H9 (cell line): ENCODE measurements at regions not wholly inside any gene's neighbourhood (a gene's known extent, or its start where the extent isn't known, plus 50 kb on each side); places are given as distances from the start of the nearest gene placed in this dataset.

Experiments used
- DNase-seq: peaks from one replicate; pipeline ENCODE4 v3.0.0-alpha.2; 2017
- H2AFZ ChIP-seq: one replicate; pipeline ENCODE4 v1.6.1; 2013; ENCODE audit warnings: mild to moderate bottlenecking, low read length, control low read depth, moderate library complexity
- H2AK5ac ChIP-seq: 2 replicates; pipeline ENCODE4 v1.6.1; 2013; ENCODE audit warnings: low read length, control low read depth, mixed read lengths; ENCODE audit not compliant: insufficient read length
- H2BK120ac ChIP-seq: one replicate; pipeline ENCODE4 v1.6.1; 2013; ENCODE audit warnings: low read depth, mild to moderate bottlenecking, low read length, control low read depth, inconsistent platforms; ENCODE audit not compliant: poor library complexity, severe bottlenecking
- H2BK12ac ChIP-seq: 2 replicates; pipeline ENCODE4 v1.6.1; 2013; ENCODE audit warnings: low read length, control low read depth, mixed read lengths, low read depth; ENCODE audit not compliant: insufficient read length
- H2BK15ac ChIP-seq: 2 replicates; pipeline ENCODE4 v1.6.1; 2013; ENCODE audit warnings: low read depth, low read length, control low read depth
- H2BK20ac ChIP-seq: one replicate; pipeline ENCODE4 v1.6.1; 2013; ENCODE audit warnings: low read depth, mild to moderate bottlenecking, low read length, control low read depth, inconsistent platforms; ENCODE audit not compliant: poor library complexity, severe bottlenecking
- H2BK5ac ChIP-seq: 2 replicates; pipeline ENCODE4 v1.6.1; 2013; ENCODE audit warnings: low read length, control low read depth, mixed read lengths; ENCODE audit not compliant: insufficient read length
- H3K14ac ChIP-seq: 2 replicates; pipeline ENCODE4 v1.6.1; 2013; ENCODE audit warnings: low read length, control low read depth; ENCODE audit not compliant: insufficient read depth
- H3K18ac ChIP-seq: 2 replicates; pipeline ENCODE4 v1.6.1; 2013; ENCODE audit warnings: low read depth, mild to moderate bottlenecking, mixed read lengths, low read length, control low read depth; ENCODE audit not compliant: insufficient read length
- H3K23ac ChIP-seq: 2 replicates; pipeline ENCODE4 v1.6.1; 2013; ENCODE audit warnings: low read length, control low read depth, mixed read lengths, low read depth; ENCODE audit not compliant: insufficient read length
- H3K23me2 ChIP-seq: 2 replicates; pipeline ENCODE4 v1.6.1; 2013; ENCODE audit warnings: low read depth, mild to moderate bottlenecking, mixed read lengths, low read length, control low read depth; ENCODE audit not compliant: insufficient read length, poor library complexity, severe bottlenecking
- H3K27ac ChIP-seq: 2 replicates; pipeline ENCODE4 v1.5.1; 2013; ENCODE audit warnings: low read length, control low read depth, mixed read lengths, low read depth; ENCODE audit not compliant: insufficient read length
- H3K27me3 ChIP-seq: 2 replicates; pipeline ENCODE4 v1.6.1; 2013; ENCODE audit warnings: low read length, control low read depth, inconsistent platforms; ENCODE audit not compliant: insufficient read depth
- H3K4ac ChIP-seq: 2 replicates; pipeline ENCODE4 v1.6.1; 2013; ENCODE audit warnings: low read depth, mild to moderate bottlenecking, control low read depth, inconsistent platforms, low read length, moderate library complexity
- H3K4me1 ChIP-seq: 2 replicates; pipeline ENCODE4 v1.6.1; 2013; ENCODE audit warnings: low read length, control low read depth, inconsistent platforms; ENCODE audit not compliant: insufficient read depth
- H3K4me2 ChIP-seq: 2 replicates; pipeline ENCODE4 v1.6.1; 2013; ENCODE audit warnings: low read length, control low read depth, mixed read lengths; ENCODE audit not compliant: insufficient read length, insufficient read depth
- H3K56ac ChIP-seq: 2 replicates; pipeline ENCODE4 v1.6.1; 2013; ENCODE audit warnings: low read depth, mild to moderate bottlenecking, mixed read lengths, low read length, control low read depth; ENCODE audit not compliant: insufficient read length
- H3K79me1 ChIP-seq: 2 replicates; pipeline ENCODE4 v1.6.1; 2013; ENCODE audit warnings: low read depth, mild to moderate bottlenecking, moderate library complexity, low read length, control low read depth, inconsistent platforms; ENCODE audit not compliant: insufficient read depth, poor library complexity, severe bottlenecking
- H3K79me2 ChIP-seq: 2 replicates; pipeline ENCODE4 v1.6.1; 2013; ENCODE audit warnings: low read length, control low read depth, inconsistent platforms; ENCODE audit not compliant: insufficient read depth
- H3K9ac ChIP-seq: 2 replicates; pipeline ENCODE4 v1.6.1; 2013; ENCODE audit warnings: low read length, control low read depth, mixed read lengths; ENCODE audit not compliant: insufficient read length; ENCODE audit errors: extremely low read depth
- H3K9me3 ChIP-seq: one replicate; pipeline ENCODE4 v1.6.1; 2013; ENCODE audit warnings: low read depth, low read length, inconsistent platforms; ENCODE audit not compliant: control insufficient read depth
- H3T11ph ChIP-seq: one replicate; pipeline ENCODE4 v1.6.1; 2013; ENCODE audit warnings: mild to moderate bottlenecking, low read length, control low read depth, inconsistent platforms
- H4K20me1 ChIP-seq: one replicate; pipeline ENCODE4 v1.6.1; 2013; ENCODE audit not compliant: control insufficient read depth, insufficient read length, insufficient read depth
- H4K5ac ChIP-seq: 2 replicates; pipeline ENCODE4 v1.6.1; 2013; ENCODE audit warnings: low read depth, mild to moderate bottlenecking, mixed read lengths, low read length, control low read depth; ENCODE audit not compliant: insufficient read length
- H4K8ac ChIP-seq: replicated peaks from 2 replicates; pipeline ENCODE4 v1.6.1; 2013; ENCODE audit warnings: low read length, control low read depth, mixed read lengths, low read depth; ENCODE audit not compliant: insufficient read length
- H4K91ac ChIP-seq: 2 replicates; pipeline ENCODE4 v1.6.1; 2013; ENCODE audit warnings: low read depth, mild to moderate bottlenecking, moderate library complexity, mixed read lengths, low read length, control low read depth; ENCODE audit not compliant: insufficient read length
- H3K27ac Mint-ChIP-seq, 3 experiments: 2 replicates in 2 of 3; 3 replicates in 1 of 3; pipeline ENCODE4 v1.8.0; 2020 to 2021; ENCODE audit warnings: mixed read lengths in 3 of 3, mild to moderate bottlenecking in 1 of 3, moderate library complexity in 1 of 3
- H3K27me3 Mint-ChIP-seq: 2 replicates; pipeline ENCODE4 v1.8.0; 2021; ENCODE audit warnings: low read depth, mild to moderate bottlenecking, moderate library complexity, mixed read lengths
- H3K36me3 Mint-ChIP-seq, 3 experiments: 2 replicates in 2 of 3; 3 replicates in 1 of 3; pipeline ENCODE4 v1.8.0; 2020 to 2021; ENCODE audit warnings: low read depth in 3 of 3, mixed read lengths in 3 of 3; ENCODE audit not compliant: insufficient read depth in 1 of 3
- H3K4me1 Mint-ChIP-seq, 2 experiments: 2 replicates each; pipeline ENCODE4 v1.8.0; 2020; ENCODE audit warnings: mixed read lengths in 2 of 2
- H3K4me3 Mint-ChIP-seq, 2 experiments: 2 replicates in 1 of 2; 3 replicates in 1 of 2; pipeline ENCODE4 v1.8.0; 2020 to 2021; ENCODE audit warnings: mild to moderate bottlenecking in 2 of 2, mixed read lengths in 2 of 2, moderate library complexity in 1 of 2
- H3K9me3 Mint-ChIP-seq, 2 experiments: 2 replicates in 1 of 2; 3 replicates in 1 of 2; pipeline ENCODE4 v1.8.0; 2020; ENCODE audit warnings: mild to moderate bottlenecking in 2 of 2, mixed read lengths in 2 of 2, moderate library complexity in 1 of 2
- CTCF ChIP-seq: fragments of 200-600 bp; sonication (generic); conservative IDR thresholded peaks from 3 replicates; pipeline ENCODE4 v1.8.0; 2021; ENCODE audit warnings: antibody characterized with exemption, mild to moderate bottlenecking

GRCh38 chr10:55374060-55374459 is 573.0 kb upstream of the PCDH15 start:
- Histone ChIP-seq H4K5ac (no peak overlapping the region), H2BK120ac (no peak overlapping the region), H2AK5ac (no peak overlapping the region), H3K4me1 (no peaks in the 10 kb centered on the region), H3K4me2 (no peak overlapping the region), H3K56ac (no peak overlapping the region), H2BK20ac (no peak overlapping the region), H3K4ac (no peak overlapping the region), H2BK15ac (no peak overlapping the region), H2AFZ (no peak overlapping the region), H3K79me1 (no peaks in the 10 kb centered on the region), H3K27ac (no peak overlapping the region), H4K91ac (no peak overlapping the region), H2BK5ac (no peak overlapping the region), H3K18ac (no peak overlapping the region), H3K79me2 (no peaks in the 10 kb centered on the region), H3K23me2 (no peaks in the 10 kb centered on the region), H2BK12ac (no peak overlapping the region), H3K14ac (no peak overlapping the region), H3K9me3 (no peaks in the 10 kb centered on the region), H4K20me1 (no peaks in the 10 kb centered on the region), H3K9ac (no peak overlapping the region), H4K8ac (no peak overlapping the region), H3T11ph (no peak overlapping the region), H3K27me3 (no peaks in the 10 kb centered on the region), H3K23ac (no peak overlapping the region)
- TF ChIP-seq CTCF = no peak
- Mint-ChIP-seq H3K4me3 (no peak overlapping the region), H3K27ac (no peak overlapping the region), H3K4me1 (peaks cover 3 to 4% of the 10 kb centered on the region in 2 experiments; a peak in 2 of 4 replicates), H3K27me3 (no peaks in the 10 kb centered on the region), H3K36me3 (no peaks in the 10 kb centered on the region; a peak in 1 of 7 replicates), H3K9me3 (no peaks in the 10 kb centered on the region; a peak in 1 of 5 replicates)
- DNase-seq = no peak
